ENCODE measurements at regions not wholly inside any gene's neighbourhood (a gene's known extent, or its start where the extent isn't known, plus 50 kb on each side); places are given as distances from the start of the nearest gene placed in this dataset.
"Not testable (repeated sequence)": the region's sequence is repeated elsewhere in the genome, so short reads cannot be mapped to it uniquely, and the experiment has no call there.

DNA sequence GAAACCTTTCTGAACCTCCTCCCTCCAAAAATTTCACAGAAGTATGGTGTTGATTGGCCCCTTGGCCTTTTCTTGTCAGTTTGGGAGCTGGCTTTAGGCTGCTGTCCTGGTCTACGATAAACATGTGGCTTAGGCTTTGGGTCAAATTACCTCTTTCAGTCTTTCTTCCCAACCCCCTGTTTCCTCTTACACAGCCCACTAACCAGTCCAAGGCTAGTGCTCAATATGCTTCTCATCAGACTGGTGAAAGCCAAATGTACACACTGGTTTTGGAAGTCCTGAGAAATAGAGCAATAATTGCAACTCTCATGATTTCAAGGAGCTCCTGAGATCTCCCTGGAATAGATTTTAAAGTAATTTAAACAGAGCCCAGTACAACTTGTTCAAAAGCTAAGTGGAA, 933.7 kb upstream of the GJE1 start:
- in situ Hi-C loops (cut with HindIII; ENCODE audit: low sequenced_read_pairs) = no loop called here

DNA sequence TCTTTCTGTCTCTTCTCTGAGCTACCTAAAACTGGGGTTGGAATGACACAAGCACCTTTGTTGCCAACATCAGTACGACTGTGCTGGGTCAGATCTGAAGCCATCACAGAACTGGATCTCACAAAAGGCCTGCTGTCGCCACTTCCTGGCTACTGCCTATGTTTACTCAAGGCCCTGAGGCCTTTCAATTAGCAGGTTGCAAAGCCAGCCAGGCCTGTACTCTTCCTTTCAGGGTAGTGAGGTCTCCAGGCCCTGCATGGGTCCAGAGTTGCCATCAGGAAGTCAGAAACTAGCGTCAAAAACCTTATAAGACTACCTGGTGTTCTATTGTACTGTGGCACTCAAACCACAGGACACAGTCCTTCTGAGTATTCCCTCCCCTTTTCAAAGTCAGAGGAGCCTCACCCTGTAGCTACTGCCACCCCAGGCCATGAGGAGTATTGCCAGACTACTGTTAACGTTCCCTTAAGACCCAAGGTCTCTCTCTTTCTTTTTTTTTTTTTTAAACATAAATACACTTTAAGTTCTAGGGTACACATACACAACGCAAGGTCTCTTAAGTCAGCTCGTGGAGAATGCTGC, 937.4 kb upstream of the GJE1 start:
- in situ Hi-C loops (cut with HindIII; ENCODE audit: low sequenced_read_pairs) = no loop called here

GRCh38 chr6:141183368-141183767, 949.4 kb upstream of the GJE1 start:
- in situ Hi-C loops (cut with HindIII; ENCODE audit: low sequenced_read_pairs) = no loop called here

DNA sequence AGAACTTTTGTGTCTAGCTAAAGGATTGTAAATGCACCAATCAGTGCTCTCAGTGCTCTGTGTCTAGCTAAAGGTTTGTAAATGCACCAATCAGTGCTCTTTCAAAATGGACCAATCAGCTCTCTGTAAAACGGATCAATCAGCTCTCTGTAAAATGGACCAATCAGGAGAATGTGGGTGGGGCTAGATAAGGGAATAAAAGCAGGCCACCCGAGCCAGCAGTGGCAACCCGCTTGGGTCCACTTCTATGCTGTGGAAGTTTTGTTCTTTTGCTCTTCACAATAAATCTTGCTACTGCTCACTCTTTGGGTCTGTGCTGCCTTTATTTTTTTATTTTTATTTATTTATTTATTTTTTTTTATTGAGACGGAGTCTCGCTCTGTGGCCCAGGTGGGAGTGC, 957.3 kb upstream of the GJE1 start:
- in situ Hi-C loops (cut with HindIII; ENCODE audit: low sequenced_read_pairs) = not testable (repeated sequence)

DNA sequence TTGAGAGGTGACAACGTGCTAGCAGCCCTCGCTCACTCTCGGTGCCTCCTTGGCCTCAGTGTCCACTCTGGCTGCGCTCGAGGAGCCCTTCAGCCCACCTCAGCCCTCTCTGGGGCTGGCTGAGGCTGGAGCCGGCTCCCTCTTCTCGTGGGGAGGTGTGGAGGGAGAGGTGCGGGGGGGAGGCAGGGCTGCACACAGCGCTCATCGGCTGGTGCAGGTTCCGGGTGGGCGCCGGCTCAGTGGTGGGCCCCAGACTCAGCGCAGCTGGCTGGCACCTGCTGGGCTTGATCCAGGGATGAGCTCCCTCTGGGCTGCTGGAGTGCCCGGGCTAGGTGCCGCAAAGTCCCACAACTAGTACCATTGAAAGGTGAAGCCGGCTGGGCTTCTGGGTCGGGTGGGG, 957.8 kb upstream of the GJE1 start:
- in situ Hi-C loops (cut with HindIII; ENCODE audit: low sequenced_read_pairs) = no loop called here

- in situ Hi-C loops (cut with HindIII; ENCODE audit: low sequenced_read_pairs) = no loop called here
Observed at GRCh38 chr6:141173529-141173928, 959.2 kb upstream of the GJE1 start.

DNA sequence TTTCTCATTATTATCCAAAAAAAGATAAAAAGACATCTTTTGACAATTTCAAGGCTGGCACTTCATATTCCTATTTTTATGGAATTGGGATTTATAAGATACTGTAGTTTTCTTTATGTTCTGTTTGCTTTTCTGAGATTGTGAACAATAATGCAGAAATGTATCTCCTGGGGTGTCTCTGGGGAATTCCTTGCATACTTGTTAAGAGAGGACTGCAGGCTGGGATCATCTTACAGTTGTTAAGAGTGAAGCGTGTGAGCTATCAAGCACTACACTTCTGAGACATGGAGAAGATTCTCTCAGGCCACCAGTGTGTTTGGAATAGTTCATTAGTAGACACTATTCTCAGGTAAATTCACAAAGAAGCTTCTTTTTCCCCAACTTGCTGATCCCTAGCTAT, 963.3 kb upstream of the GJE1 start:
- in situ Hi-C loops (cut with HindIII; ENCODE audit: low sequenced_read_pairs) = no loop called here

DNA sequence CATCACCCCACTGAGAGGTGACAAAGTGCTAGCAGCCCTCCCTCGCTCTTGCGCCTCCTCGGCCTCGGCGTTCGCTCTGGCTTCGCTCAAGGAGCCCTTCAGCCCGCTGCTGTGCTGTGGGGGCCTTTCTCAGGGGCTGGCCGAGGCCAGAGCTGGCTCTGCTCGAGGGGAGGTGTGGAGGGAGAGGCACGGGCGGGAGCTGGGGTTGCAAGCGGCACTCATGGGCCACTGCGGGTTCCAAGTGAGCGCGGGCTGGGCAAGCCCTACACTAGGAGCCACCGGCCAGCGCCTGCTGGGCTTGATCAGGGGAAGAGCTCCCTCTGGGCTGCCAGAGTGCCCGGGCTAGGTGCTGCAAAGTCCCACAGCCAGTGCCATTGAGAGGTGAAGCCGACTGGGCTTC, 964.8 kb upstream of the GJE1 start:
- in situ Hi-C loops (cut with HindIII; ENCODE audit: low sequenced_read_pairs) = no loop called here

- in situ Hi-C loops (cut with HindIII; ENCODE audit: low sequenced_read_pairs) = no loop called here
Observed at GRCh38 chr6:141165002-141165665, 967.6 kb upstream of the GJE1 start.

GRCh38 chr6:141164042-141164743, 968.5 kb upstream of the GJE1 start:
- in situ Hi-C loops (cut with HindIII; ENCODE audit: low sequenced_read_pairs) = no loop called here

- in situ Hi-C loops (cut with HindIII; ENCODE audit: low sequenced_read_pairs) = no loop called here
Observed at GRCh38 chr6:141163107-141163506, 969.6 kb upstream of the GJE1 start.

- in situ Hi-C loops (cut with HindIII; ENCODE audit: low sequenced_read_pairs) = no loop called here
Observed at GRCh38 chr6:141158740-141159139, 974.0 kb upstream of the GJE1 start.

GRCh38 chr6:141153563-141153962, 979.2 kb upstream of the GJE1 start:
- in situ Hi-C loops (cut with HindIII; ENCODE audit: low sequenced_read_pairs) = no loop called here

- in situ Hi-C loops (cut with HindIII; ENCODE audit: low sequenced_read_pairs) = no loop called here
Observed at GRCh38 chr6:141152951-141153350, 979.8 kb upstream of the GJE1 start.

- in situ Hi-C loops (cut with HindIII; ENCODE audit: low sequenced_read_pairs) = no loop called here
Observed at GRCh38 chr6:141151710-141152417, 980.9 kb upstream of the GJE1 start.

- in situ Hi-C loops (cut with HindIII; ENCODE audit: low sequenced_read_pairs) = no loop called here
Observed at GRCh38 chr6:141141870-141142269, 990.9 kb upstream of the GJE1 start.

DNA sequence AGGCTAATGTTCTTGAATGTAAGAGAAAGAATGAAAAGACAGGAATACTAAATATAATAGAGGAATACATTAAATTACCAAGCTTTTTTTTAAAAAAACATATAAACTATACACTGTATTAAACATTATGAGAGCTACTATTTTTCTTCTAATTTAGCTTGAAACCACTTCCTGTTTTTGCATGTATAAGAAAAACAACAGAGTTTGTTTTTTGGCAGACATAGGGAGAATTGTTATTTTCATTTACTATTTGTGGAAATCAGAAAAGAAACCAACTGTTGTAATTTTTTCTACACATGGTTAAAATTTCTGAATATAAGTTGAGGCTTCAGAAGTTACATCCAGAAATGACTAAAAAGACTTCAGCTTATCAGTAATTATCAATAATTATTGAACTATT, 991.8 kb upstream of the GJE1 start:
- in situ Hi-C loops (cut with HindIII; ENCODE audit: low sequenced_read_pairs) = no loop called here

DNA sequence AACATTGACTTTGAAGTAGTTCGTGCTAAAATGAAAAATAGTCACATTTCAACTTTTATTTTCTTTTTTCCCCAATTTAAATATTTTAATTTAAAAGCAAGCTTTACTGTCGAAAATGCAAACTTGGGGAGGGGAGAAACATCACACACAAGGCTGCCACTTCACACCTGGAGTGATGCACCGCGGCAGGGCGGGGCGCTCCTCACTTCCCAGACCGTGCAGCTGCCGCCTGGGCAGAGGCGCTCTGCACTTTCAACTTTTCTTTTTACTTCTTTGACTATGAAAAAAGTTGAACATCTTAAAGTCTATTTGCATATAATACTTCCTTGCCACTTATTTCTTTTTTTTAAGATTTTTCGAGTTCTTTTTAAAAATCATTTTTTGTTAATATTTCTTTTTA, 993.3 kb upstream of the GJE1 start:
- in situ Hi-C loops (cut with HindIII; ENCODE audit: low sequenced_read_pairs) = no loop called here

GRCh38 chr6:141134723-141135122, 998.0 kb upstream of the GJE1 start:
- in situ Hi-C loops (cut with HindIII; ENCODE audit: low sequenced_read_pairs) = no loop called here

DNA sequence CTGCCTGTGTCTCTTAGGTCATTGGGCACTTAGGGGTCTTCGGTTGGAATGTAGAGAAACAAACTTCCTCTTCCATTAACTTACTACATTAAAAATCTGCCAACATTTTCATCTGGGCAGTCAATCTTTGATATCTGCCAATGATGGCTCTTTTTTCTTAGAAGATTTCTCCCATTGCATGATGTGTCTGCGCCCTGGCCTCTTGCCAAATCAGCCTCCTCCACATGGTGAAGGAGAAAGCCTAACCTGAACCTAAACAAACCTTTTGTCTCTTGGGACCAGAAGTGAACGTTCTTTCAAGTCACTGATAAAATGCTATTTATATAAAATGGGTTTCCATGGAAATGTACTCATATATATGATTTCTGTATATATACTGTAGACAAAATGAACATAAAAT, 998.9 kb upstream of the GJE1 start:
- in situ Hi-C loops (cut with HindIII; ENCODE audit: low sequenced_read_pairs) = no loop called here

GRCh38 chr6:141133346-141133745, 999.4 kb upstream of the GJE1 start:
- in situ Hi-C loops (cut with HindIII; ENCODE audit: low sequenced_read_pairs) = no loop called here

- in situ Hi-C loops (cut with HindIII; ENCODE audit: low sequenced_read_pairs) = no loop called here
Observed at GRCh38 chr6:141131616-141132015, 1001.1 kb upstream of the GJE1 start.
